ENCODE measurements at regions not wholly inside any gene's neighbourhood (a gene's known extent, or its start where the extent isn't known, plus 50 kb on each side); places are given as distances from the start of the nearest gene placed in this dataset.

- FAIRE-seq: no peak
- no peak for DNase-seq (ENCODE audit: extremely low spot score, insufficient read length, low read depth)
These were observed 138.9 kb upstream of the IGFBP7 start for GRCh38 chr4:57249083-57249482.

DNA sequence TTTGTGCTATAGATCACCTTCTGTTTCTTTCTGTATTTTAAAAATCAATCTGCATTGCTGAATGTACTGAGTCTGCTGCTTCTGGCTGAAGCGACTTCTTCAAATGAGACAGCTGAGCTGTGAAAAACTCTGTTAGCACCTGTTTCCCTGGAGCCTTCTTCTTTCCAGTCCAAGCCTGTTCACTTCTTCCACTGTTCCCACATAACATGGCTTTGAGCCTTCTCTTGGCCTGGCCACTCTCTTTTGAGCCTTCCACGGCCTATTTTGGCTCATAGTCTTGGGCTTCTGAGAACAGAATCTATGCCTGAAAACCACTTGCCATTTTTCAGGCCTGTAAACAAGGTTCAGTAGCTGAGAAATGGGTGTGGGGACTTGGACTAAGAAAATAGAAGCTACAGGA, 132.9 kb upstream of the IGFBP7 start:
- DNase-seq (ENCODE audit: extremely low spot score, insufficient read length, low read depth) (no peak), FAIRE-seq (no peak)

- FAIRE-seq (no peak), DNase-seq (ENCODE audit: extremely low spot score, insufficient read length, low read depth) (no peak)
These were observed 124.1 kb upstream of the IGFBP7 start for GRCh38 chr4:57234252-57234775.

- no peak for DNase-seq (ENCODE audit: extremely low spot score, insufficient read length, low read depth)
These were observed 123.2 kb upstream of the IGFBP7 start for GRCh38 chr4:57233386-57233785.

DNA sequence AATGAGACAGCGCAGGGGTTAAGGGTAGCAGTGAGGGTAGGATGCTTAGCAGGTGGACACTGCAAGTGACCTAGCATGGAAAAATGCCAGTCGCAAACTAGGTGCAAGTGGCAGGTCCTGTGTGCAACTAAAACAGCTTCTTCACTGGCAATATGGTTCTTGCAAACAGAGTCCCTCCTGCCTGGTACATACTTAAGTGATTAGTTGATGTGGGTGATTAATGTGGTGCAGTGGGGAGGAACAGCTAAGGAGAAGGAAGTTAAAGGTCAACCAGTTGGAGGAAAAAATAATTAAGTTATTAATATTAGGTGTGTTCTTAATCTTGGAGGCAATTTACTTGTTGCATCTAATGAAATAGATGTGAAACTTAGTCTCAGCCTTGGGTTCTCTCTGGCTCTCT, 121.6 kb upstream of the IGFBP7 start:
- no peak for FAIRE-seq
- DNase-seq (ENCODE audit: extremely low spot score, insufficient read length, low read depth): no peak

More at GRCh38 chr4:57233386-57233785, 123.2 kb upstream of the IGFBP7 start:
- FAIRE-seq: no peak

DNA sequence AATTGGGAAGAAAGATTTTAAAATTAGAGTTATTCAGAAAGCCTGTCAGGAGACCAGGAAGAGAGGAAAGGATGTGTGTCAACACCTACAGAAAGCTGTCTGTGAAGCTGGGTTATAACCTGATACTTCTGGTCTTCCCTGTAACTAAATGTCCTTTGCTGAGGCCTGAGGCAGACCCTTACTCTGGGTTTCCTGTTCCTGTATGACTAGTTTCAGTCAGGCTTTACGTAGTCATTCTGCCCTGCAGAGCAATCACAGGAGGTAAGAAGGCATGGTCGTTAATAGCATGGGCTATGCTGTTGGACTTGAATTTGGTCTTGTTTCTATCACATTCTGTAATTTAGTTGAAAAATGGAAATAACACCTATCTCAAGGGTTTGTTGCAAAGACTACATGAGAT, 110.5 kb upstream of the IGFBP7 start:
- no peak for FAIRE-seq
- DNase-seq (ENCODE audit: extremely low spot score, insufficient read length, low read depth): no peak

GRCh38 chr4:57220172-57220571, 110.0 kb upstream of the IGFBP7 start:
- FAIRE-seq: no peak
- DNase-seq (ENCODE audit: extremely low spot score, insufficient read length, low read depth): no peak

GRCh38 chr4:57219431-57219830, 109.2 kb upstream of the IGFBP7 start:
- DNase-seq (ENCODE audit: extremely low spot score, insufficient read length, low read depth): no peak

GRCh38 chr4:57214654-57215411, 104.6 kb upstream of the IGFBP7 start:
- DNase-seq (ENCODE audit: extremely low spot score, insufficient read length, low read depth) (no peak), FAIRE-seq (no peak)

More at GRCh38 chr4:57219431-57219830, 109.2 kb upstream of the IGFBP7 start:
- FAIRE-seq: no peak

- FAIRE-seq (no peak), DNase-seq (ENCODE audit: extremely low spot score, insufficient read length, low read depth) (no peak)
These were observed 100.9 kb upstream of the IGFBP7 start for GRCh38 chr4:57211131-57211530.

DNA sequence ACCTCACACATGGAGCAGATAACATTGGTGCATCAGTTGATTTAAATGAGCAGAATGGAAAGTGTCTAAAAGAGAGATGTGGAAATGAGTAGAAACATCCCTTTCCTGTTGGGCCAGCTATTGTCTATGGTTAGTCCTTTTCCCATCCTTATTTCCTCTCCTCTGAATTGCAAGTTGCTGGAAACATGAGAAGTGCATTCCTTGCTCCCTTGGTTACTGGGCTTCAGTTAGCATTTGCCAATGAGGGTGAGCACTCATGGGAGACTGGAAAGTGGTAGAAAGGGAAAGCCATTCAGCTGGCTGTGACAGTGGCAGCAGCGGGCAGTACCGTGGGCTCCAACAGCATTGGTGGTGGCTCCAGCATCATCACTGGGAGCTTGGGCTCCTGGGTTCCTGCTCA, 96.0 kb upstream of the IGFBP7 start:
- FAIRE-seq: no peak
- DNase-seq (ENCODE audit: extremely low spot score, insufficient read length, low read depth): no peak

DNA sequence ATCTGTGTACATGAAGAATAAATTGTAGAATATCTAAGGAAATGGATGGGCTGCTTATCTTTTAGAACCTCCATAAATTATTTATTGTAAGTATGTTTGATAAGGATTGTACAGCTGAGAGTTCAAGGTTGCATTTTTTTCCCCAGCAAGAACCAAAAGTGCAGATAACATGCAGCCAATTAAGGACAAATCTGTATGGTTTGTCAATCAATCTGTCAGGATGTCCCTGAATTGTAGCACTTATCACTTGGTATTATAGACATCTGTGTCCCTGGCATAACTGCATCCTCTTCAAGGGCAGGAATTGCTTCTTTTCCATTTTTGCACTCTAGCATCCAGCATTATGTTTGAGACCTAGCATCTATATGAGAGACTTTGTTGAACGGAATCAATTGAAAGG, 95.4 kb upstream of the IGFBP7 start:
- DNase-seq (ENCODE audit: extremely low spot score, insufficient read length, low read depth) (no peak), FAIRE-seq (no peak)

GRCh38 chr4:57200799-57201327, 90.7 kb upstream of the IGFBP7 start:
- FAIRE-seq (no peak), DNase-seq (ENCODE audit: extremely low spot score, insufficient read length, low read depth) (no peak)

- no peak for DNase-seq (ENCODE audit: extremely low spot score, insufficient read length, low read depth)
- no peak for FAIRE-seq
These were observed 89.1 kb upstream of the IGFBP7 start for GRCh38 chr4:57199267-57199666.

- FAIRE-seq (no peak), DNase-seq (ENCODE audit: extremely low spot score, insufficient read length, low read depth) (no peak)
These were observed 85.4 kb upstream of the IGFBP7 start for GRCh38 chr4:57195622-57196021.

GRCh38 chr4:57194068-57194611, 84.0 kb upstream of the IGFBP7 start:
- no peak for DNase-seq (ENCODE audit: extremely low spot score, insufficient read length, low read depth)
- FAIRE-seq: no peak

DNA sequence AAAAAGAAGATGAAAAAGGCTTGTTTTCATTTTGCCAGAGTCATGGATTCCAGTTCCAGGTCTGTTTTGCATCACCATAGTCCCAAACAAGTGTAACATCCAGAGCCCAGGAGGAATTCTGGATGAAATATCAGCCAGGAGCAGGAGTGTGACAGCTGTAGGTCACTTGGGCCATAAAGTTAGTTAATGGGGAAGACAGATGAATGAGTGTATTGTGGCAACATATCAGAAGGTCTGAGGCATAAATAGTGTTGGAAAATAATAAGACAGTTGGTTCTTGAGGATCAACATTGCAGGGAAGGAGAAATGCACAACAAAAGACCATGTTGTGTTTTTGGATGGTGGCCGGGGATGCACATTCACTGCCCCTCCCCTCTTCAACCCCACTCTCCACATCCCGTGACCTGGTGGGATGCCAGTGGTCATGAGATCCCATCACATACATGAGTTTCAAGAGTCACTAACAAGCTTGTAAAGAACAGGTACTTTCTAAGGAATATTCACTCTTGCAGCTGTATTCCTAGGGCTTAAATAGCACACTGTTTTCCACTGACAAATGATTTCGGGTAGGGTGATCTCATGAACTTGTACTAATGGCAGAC, 83.1 kb upstream of the IGFBP7 start:
- DNase-seq (ENCODE audit: extremely low spot score, insufficient read length, low read depth) (no peak), FAIRE-seq (no peak)

DNA sequence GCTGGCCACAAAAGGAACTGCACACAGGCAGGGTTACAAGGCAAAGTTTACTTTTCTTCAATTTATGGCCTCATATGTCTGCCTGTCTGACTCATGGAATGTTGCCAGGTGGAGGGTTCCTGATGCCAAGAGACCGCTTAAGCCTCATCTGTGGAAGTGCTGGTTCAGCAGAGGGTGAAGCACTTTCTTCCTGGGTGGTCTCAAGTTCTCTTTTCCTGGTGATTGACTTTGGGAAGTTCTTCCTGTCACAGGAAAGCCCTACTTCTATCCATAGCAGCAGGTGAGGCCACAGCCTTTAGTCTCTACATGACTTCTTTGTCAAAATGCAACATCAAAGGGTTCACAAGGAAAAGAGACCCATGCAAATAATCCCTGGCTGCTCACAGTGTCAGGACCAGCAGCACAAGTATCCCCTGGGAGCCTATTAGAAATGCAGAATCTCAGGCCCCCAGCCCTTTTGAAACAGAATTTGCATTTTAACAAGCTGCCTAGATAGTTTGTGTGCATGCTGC, 81.4 kb upstream of the IGFBP7 start:
- FAIRE-seq: no peak
- DNase-seq (ENCODE audit: extremely low spot score, insufficient read length, low read depth): no peak

GRCh38 chr4:57190601-57191481, 80.7 kb upstream of the IGFBP7 start:
- FAIRE-seq (no peak), DNase-seq (ENCODE audit: extremely low spot score, insufficient read length, low read depth) (peak; percentile 1)

DNA sequence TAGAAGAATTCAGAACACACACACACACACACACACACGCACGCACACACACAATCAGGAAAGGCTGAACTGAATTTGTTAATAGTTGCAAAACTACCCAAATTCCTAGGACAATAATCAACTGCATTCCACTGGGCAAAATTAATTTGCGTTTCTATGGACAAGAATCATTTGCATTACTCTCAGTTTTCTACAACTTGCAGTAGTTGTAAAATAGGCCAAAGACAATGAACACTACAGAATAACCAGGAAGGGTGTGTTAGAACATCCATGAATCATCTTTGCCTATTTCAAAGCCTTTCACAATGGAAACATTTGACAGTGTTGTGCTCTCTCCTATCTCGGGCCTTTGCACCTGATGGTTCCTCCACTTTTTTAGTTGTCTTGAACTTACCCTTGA, 77.1 kb upstream of the IGFBP7 start:
- DNase-seq (ENCODE audit: extremely low spot score, insufficient read length, low read depth): no peak
- FAIRE-seq: no peak

Measured in GM18507 (cell line).